H9 (cell line): ENCODE measurements at regions not wholly inside any gene's neighbourhood (a gene's known extent, or its start where the extent isn't known, plus 50 kb on each side); places are given as distances from the start of the nearest gene placed in this dataset.

Experiments used
- DNase-seq: peaks from one replicate; pipeline ENCODE4 v3.0.0-alpha.2; 2017
- H2AFZ ChIP-seq: one replicate; pipeline ENCODE4 v1.6.1; 2013; ENCODE audit warnings: mild to moderate bottlenecking, low read length, control low read depth, moderate library complexity
- H2AK5ac ChIP-seq: 2 replicates; pipeline ENCODE4 v1.6.1; 2013; ENCODE audit warnings: low read length, control low read depth, mixed read lengths; ENCODE audit not compliant: insufficient read length
- H2BK120ac ChIP-seq: one replicate; pipeline ENCODE4 v1.6.1; 2013; ENCODE audit warnings: low read depth, mild to moderate bottlenecking, low read length, control low read depth, inconsistent platforms; ENCODE audit not compliant: poor library complexity, severe bottlenecking
- H2BK12ac ChIP-seq: 2 replicates; pipeline ENCODE4 v1.6.1; 2013; ENCODE audit warnings: low read length, control low read depth, mixed read lengths, low read depth; ENCODE audit not compliant: insufficient read length
- H2BK15ac ChIP-seq: 2 replicates; pipeline ENCODE4 v1.6.1; 2013; ENCODE audit warnings: low read depth, low read length, control low read depth
- H2BK20ac ChIP-seq: one replicate; pipeline ENCODE4 v1.6.1; 2013; ENCODE audit warnings: low read depth, mild to moderate bottlenecking, low read length, control low read depth, inconsistent platforms; ENCODE audit not compliant: poor library complexity, severe bottlenecking
- H2BK5ac ChIP-seq: 2 replicates; pipeline ENCODE4 v1.6.1; 2013; ENCODE audit warnings: low read length, control low read depth, mixed read lengths; ENCODE audit not compliant: insufficient read length
- H3K14ac ChIP-seq: 2 replicates; pipeline ENCODE4 v1.6.1; 2013; ENCODE audit warnings: low read length, control low read depth; ENCODE audit not compliant: insufficient read depth
- H3K18ac ChIP-seq: 2 replicates; pipeline ENCODE4 v1.6.1; 2013; ENCODE audit warnings: low read depth, mild to moderate bottlenecking, mixed read lengths, low read length, control low read depth; ENCODE audit not compliant: insufficient read length
- H3K23ac ChIP-seq: 2 replicates; pipeline ENCODE4 v1.6.1; 2013; ENCODE audit warnings: low read length, control low read depth, mixed read lengths, low read depth; ENCODE audit not compliant: insufficient read length
- H3K23me2 ChIP-seq: 2 replicates; pipeline ENCODE4 v1.6.1; 2013; ENCODE audit warnings: low read depth, mild to moderate bottlenecking, mixed read lengths, low read length, control low read depth; ENCODE audit not compliant: insufficient read length, poor library complexity, severe bottlenecking
- H3K27ac ChIP-seq: 2 replicates; pipeline ENCODE4 v1.5.1; 2013; ENCODE audit warnings: low read length, control low read depth, mixed read lengths, low read depth; ENCODE audit not compliant: insufficient read length
- H3K27me3 ChIP-seq: 2 replicates; pipeline ENCODE4 v1.6.1; 2013; ENCODE audit warnings: low read length, control low read depth, inconsistent platforms; ENCODE audit not compliant: insufficient read depth
- H3K4ac ChIP-seq: 2 replicates; pipeline ENCODE4 v1.6.1; 2013; ENCODE audit warnings: low read depth, mild to moderate bottlenecking, control low read depth, inconsistent platforms, low read length, moderate library complexity
- H3K4me1 ChIP-seq: 2 replicates; pipeline ENCODE4 v1.6.1; 2013; ENCODE audit warnings: low read length, control low read depth, inconsistent platforms; ENCODE audit not compliant: insufficient read depth
- H3K4me2 ChIP-seq: 2 replicates; pipeline ENCODE4 v1.6.1; 2013; ENCODE audit warnings: low read length, control low read depth, mixed read lengths; ENCODE audit not compliant: insufficient read length, insufficient read depth
- H3K56ac ChIP-seq: 2 replicates; pipeline ENCODE4 v1.6.1; 2013; ENCODE audit warnings: low read depth, mild to moderate bottlenecking, mixed read lengths, low read length, control low read depth; ENCODE audit not compliant: insufficient read length
- H3K79me1 ChIP-seq: 2 replicates; pipeline ENCODE4 v1.6.1; 2013; ENCODE audit warnings: low read depth, mild to moderate bottlenecking, moderate library complexity, low read length, control low read depth, inconsistent platforms; ENCODE audit not compliant: insufficient read depth, poor library complexity, severe bottlenecking
- H3K79me2 ChIP-seq: 2 replicates; pipeline ENCODE4 v1.6.1; 2013; ENCODE audit warnings: low read length, control low read depth, inconsistent platforms; ENCODE audit not compliant: insufficient read depth
- H3K9ac ChIP-seq: 2 replicates; pipeline ENCODE4 v1.6.1; 2013; ENCODE audit warnings: low read length, control low read depth, mixed read lengths; ENCODE audit not compliant: insufficient read length; ENCODE audit errors: extremely low read depth
- H3K9me3 ChIP-seq: one replicate; pipeline ENCODE4 v1.6.1; 2013; ENCODE audit warnings: low read depth, low read length, inconsistent platforms; ENCODE audit not compliant: control insufficient read depth
- H3T11ph ChIP-seq: one replicate; pipeline ENCODE4 v1.6.1; 2013; ENCODE audit warnings: mild to moderate bottlenecking, low read length, control low read depth, inconsistent platforms
- H4K20me1 ChIP-seq: one replicate; pipeline ENCODE4 v1.6.1; 2013; ENCODE audit not compliant: control insufficient read depth, insufficient read length, insufficient read depth
- H4K5ac ChIP-seq: 2 replicates; pipeline ENCODE4 v1.6.1; 2013; ENCODE audit warnings: low read depth, mild to moderate bottlenecking, mixed read lengths, low read length, control low read depth; ENCODE audit not compliant: insufficient read length
- H4K8ac ChIP-seq: replicated peaks from 2 replicates; pipeline ENCODE4 v1.6.1; 2013; ENCODE audit warnings: low read length, control low read depth, mixed read lengths, low read depth; ENCODE audit not compliant: insufficient read length
- H4K91ac ChIP-seq: 2 replicates; pipeline ENCODE4 v1.6.1; 2013; ENCODE audit warnings: low read depth, mild to moderate bottlenecking, moderate library complexity, mixed read lengths, low read length, control low read depth; ENCODE audit not compliant: insufficient read length
- H3K27ac Mint-ChIP-seq, 3 experiments: 2 replicates in 2 of 3; 3 replicates in 1 of 3; pipeline ENCODE4 v1.8.0; 2020 to 2021; ENCODE audit warnings: mixed read lengths in 3 of 3, mild to moderate bottlenecking in 1 of 3, moderate library complexity in 1 of 3
- H3K27me3 Mint-ChIP-seq: 2 replicates; pipeline ENCODE4 v1.8.0; 2021; ENCODE audit warnings: low read depth, mild to moderate bottlenecking, moderate library complexity, mixed read lengths
- H3K36me3 Mint-ChIP-seq, 3 experiments: 2 replicates in 2 of 3; 3 replicates in 1 of 3; pipeline ENCODE4 v1.8.0; 2020 to 2021; ENCODE audit warnings: low read depth in 3 of 3, mixed read lengths in 3 of 3; ENCODE audit not compliant: insufficient read depth in 1 of 3
- H3K4me1 Mint-ChIP-seq, 2 experiments: 2 replicates each; pipeline ENCODE4 v1.8.0; 2020; ENCODE audit warnings: mixed read lengths in 2 of 2
- H3K4me3 Mint-ChIP-seq, 2 experiments: 2 replicates in 1 of 2; 3 replicates in 1 of 2; pipeline ENCODE4 v1.8.0; 2020 to 2021; ENCODE audit warnings: mild to moderate bottlenecking in 2 of 2, mixed read lengths in 2 of 2, moderate library complexity in 1 of 2
- H3K9me3 Mint-ChIP-seq, 2 experiments: 2 replicates in 1 of 2; 3 replicates in 1 of 2; pipeline ENCODE4 v1.8.0; 2020; ENCODE audit warnings: mild to moderate bottlenecking in 2 of 2, mixed read lengths in 2 of 2, moderate library complexity in 1 of 2
- CTCF ChIP-seq: fragments of 200-600 bp; sonication (generic); conservative IDR thresholded peaks from 3 replicates; pipeline ENCODE4 v1.8.0; 2021; ENCODE audit warnings: antibody characterized with exemption, mild to moderate bottlenecking
- WGBS: extraction: QIAGEN DNeasy Blood & Tissue Kit; methylation state at CpG from one replicate; pipeline ENCODE4 v1.1.7; 2013; ENCODE audit warnings: missing lambda C conversion rate, low lambda C conversion rate, mixed read lengths; ENCODE audit not compliant: insufficient read length; ENCODE audit errors: extremely low coverage; 5-methylcytosine and 5-hydroxymethylcytosine counted together

GRCh38 chr7:130962109-130962508, 228.1 kb upstream of the KLF14 start:
- no peak overlapping the region for H3K27ac Mint-ChIP-seq
- Histone ChIP-seq H3K79me1 (no peaks in the 10 kb centered on the region), H2BK120ac (no peak overlapping the region), H4K8ac (no peak overlapping the region), H3K56ac (no peak overlapping the region), H2BK15ac (no peak overlapping the region), H2BK12ac (no peak overlapping the region), H3K27ac (no peak overlapping the region), H2BK5ac (no peak overlapping the region), H2BK20ac (no peak overlapping the region), H2AK5ac (no peak overlapping the region), H3K9me3 (no peaks in the 10 kb centered on the region), H3K14ac (no peak overlapping the region), H3K79me2 (no peaks in the 10 kb centered on the region), H2AFZ (no peak overlapping the region), H3K4me2 (no peak overlapping the region), H4K91ac (no peak overlapping the region), H3K27me3 (no peaks in the 10 kb centered on the region), H3K23me2 (no peaks in the 10 kb centered on the region), H3K18ac (no peak overlapping the region), H3T11ph (no peak overlapping the region), H3K4ac (no peak overlapping the region), H3K4me1 (0 out of 2 replicates have a peak, but pooled peaks cover 5% of the 10 kb centered on the region), H4K5ac (no peak overlapping the region), H3K9ac (no peak overlapping the region), H4K20me1 (no peaks in the 10 kb centered on the region), H3K23ac (no peak overlapping the region)
- peaks cover 6 to 7% of the 10 kb centered on the region in 2 experiments; a peak in 2 of 4 replicates for H3K4me1 Mint-ChIP-seq
- no peak for TF ChIP-seq CTCF
- H3K4me3 Mint-ChIP-seq, result no peak overlapping the region
- peaks cover 6 to 19% (median 17%) of the 10 kb centered on the region in 3 experiments; a peak in 6 of 7 replicates for H3K36me3 Mint-ChIP-seq
- no peaks in the 10 kb centered on the region for H3K27me3 Mint-ChIP-seq
- peaks cover 5 to 7% of the 10 kb centered on the region in 2 experiments; a peak in 4 of 5 replicates for H3K9me3 Mint-ChIP-seq
- WGBS, result no CpG with 5 or more reads among the region's 2 CpGs
- DNase-seq, result no peak
